GM12878 (cell line): ENCODE measurements at regions not wholly inside any gene's neighbourhood (a gene's known extent, or its start where the extent isn't known, plus 50 kb on each side); places are given as distances from the start of the nearest gene placed in this dataset.
A peak's percentile ranks its signal among the peaks of the same experiment; 100 is the strongest.

Experiments used
- ATAC-seq: fragments of 200-7000 bp; cut with Tn5 transposase; 3 replicates; pipeline ENCODE4 v1.9.1; 2020; ENCODE audit warnings: mild to moderate bottlenecking, moderate library complexity
- BruUV-seq: library from RNA; stranded (reverse); fragments of 400-500 nt; replicated peaks from 2 replicates; lab custom pipeline; 2021; lab: Mats Ljungman, UMichigan
- CTCF ChIA-PET: fragments of 300-600 bp; sonication (Branson Sonifier 250); formaldehyde crosslinking; extraction: SDS; loops from one replicate; lab custom pipeline; 2021; ENCODE audit warnings: inconsistent platforms; lab: Yijun Ruan, JAX
- POLR2A ChIA-PET: fragments of 350-600 bp; formaldehyde crosslinking; extraction: SDS; loops from one replicate; lab custom pipeline; 2021; ENCODE audit warnings: inconsistent platforms; lab: Charles Lee
- RAD21 ChIA-PET: fragments of 300-600 bp; sonication (Branson Sonifier 250); formaldehyde crosslinking; loops from one replicate; lab custom pipeline; 2023; ENCODE audit warnings: antibody characterized with exemption; ENCODE audit not compliant: unreplicated experiment; lab: Charles Lee
- SMC1A ChIA-PET: fragments of 300-600 bp; sonication (Branson Sonifier 250); formaldehyde crosslinking; loops from one replicate; lab custom pipeline; 2023; ENCODE audit not compliant: unreplicated experiment, uncharacterized antibody; lab: Charles Lee
- DNase-seq: peaks from one replicate; pipeline ENCODE4 v3.0.0-alpha.2; 2011; ENCODE audit warnings: low read depth, low spot score
- FAIRE-seq: peaks from 3 replicates; lab custom pipeline; 2011; peaks lifted over from hg19 to GRCh38; lab: Jason Lieb, UNC
- H2AFZ ChIP-seq: 2 replicates; pipeline ENCODE4 v1.6.0; 2011; ENCODE audit warnings: low read depth, low read length, control low read depth; ENCODE audit not compliant: control insufficient read depth
- H3K27ac ChIP-seq: 2 replicates; pipeline ENCODE4 v1.5.1; 2011; ENCODE audit warnings: control low read depth; ENCODE audit not compliant: control insufficient read depth, insufficient read depth
- H3K27me3 ChIP-seq, 2 experiments: replicated peaks in 1 of 2; 2 replicates each; pipeline versions ENCODE4 v1.6.0 to v1.6.1; 2011; ENCODE audit warnings: low read length in 1 of 2; ENCODE audit not compliant: control insufficient read depth in 2 of 2, insufficient read depth in 2 of 2
- H3K36me3 ChIP-seq, 2 experiments: 2 replicates each; pipeline ENCODE4 v1.5.1; 2011; ENCODE audit warnings: low read length in 1 of 2; ENCODE audit not compliant: control insufficient read depth in 2 of 2, insufficient read depth in 2 of 2
- H3K4me1 ChIP-seq: 2 replicates; pipeline ENCODE4 v1.6.1; 2011; ENCODE audit warnings: mild to moderate bottlenecking, low read length, moderate library complexity, mixed read lengths; ENCODE audit not compliant: control insufficient read depth, insufficient read depth
- H3K4me2 ChIP-seq: 2 replicates; pipeline ENCODE4 v1.6.0; 2011; ENCODE audit warnings: control low read depth; ENCODE audit not compliant: control insufficient read depth, insufficient read depth
- H3K4me3 ChIP-seq: fragments of 200-600 bp; sonication (generic); 2 replicates; pipeline ENCODE4 v1.5.1; 2016
- H3K79me2 ChIP-seq: 2 replicates; pipeline ENCODE4 v1.6.0; 2011; ENCODE audit warnings: low read length; ENCODE audit not compliant: control insufficient read depth, insufficient read depth
- H3K9ac ChIP-seq: 2 replicates; pipeline ENCODE4 v1.8.0; 2011; ENCODE audit warnings: low read length, control low read depth, mixed read lengths; ENCODE audit not compliant: control insufficient read depth, insufficient read depth
- H3K9me3 ChIP-seq: replicated peaks from 3 replicates; pipeline ENCODE4 v1.5.1; 2011; ENCODE audit warnings: mild to moderate bottlenecking, low read length; ENCODE audit not compliant: control insufficient read depth, insufficient read depth
- H4K20me1 ChIP-seq: 2 replicates; pipeline ENCODE4 v1.6.0; 2011; ENCODE audit not compliant: control insufficient read depth, insufficient read depth
- CBX3 ChIP-seq: fragments of 200-600 bp; sonication (generic); IDR thresholded peaks from 2 replicates; pipeline ENCODE4 v1.6.1; 2016; ENCODE audit warnings: low read depth, borderline replicate concordance
- JUNB ChIP-seq: IDR thresholded peaks from 2 replicates; pipeline ENCODE4 v1.6.1; 2016; ENCODE audit warnings: antibody characterized with exemption, mild to moderate bottlenecking
- MEF2A ChIP-seq: IDR thresholded peaks from 2 replicates; pipeline ENCODE4 v1.6.1; 2011; ENCODE audit warnings: low read depth, mild to moderate bottlenecking, low read length, moderate library complexity; ENCODE audit not compliant: insufficient read depth
- PAX8 ChIP-seq: fragments of 450-650 bp; IDR thresholded peaks from 2 replicates; pipeline ENCODE4 v1.6.1; 2017; ENCODE audit warnings: mild to moderate bottlenecking, moderate library complexity
- PML ChIP-seq: IDR thresholded peaks from 2 replicates; pipeline ENCODE4 v1.6.1; 2012; ENCODE audit warnings: low read length, inconsistent platforms
- RUNX3 ChIP-seq: IDR thresholded peaks from 2 replicates; pipeline ENCODE4 v1.6.1; 2012; ENCODE audit warnings: low read length, inconsistent platforms
- SIN3A ChIP-seq: IDR thresholded peaks from 2 replicates; pipeline ENCODE4 v1.6.1; 2012; ENCODE audit warnings: low read depth, low read length, improper control_type of control experiment
- SREBF1 ChIP-seq: IDR thresholded peaks from 2 replicates; pipeline ENCODE4 v1.6.1; 2012; ENCODE audit warnings: mild to moderate bottlenecking, low read length
- STAT3 ChIP-seq: IDR thresholded peaks from 2 replicates; pipeline ENCODE4 v1.6.1; 2011; ENCODE audit warnings: low read depth, low read length, improper control_type of control experiment
- USF1 ChIP-seq: IDR thresholded peaks from 2 replicates; pipeline ENCODE4 v1.6.1; 2011; ENCODE audit warnings: borderline replicate concordance, low read depth, mild to moderate bottlenecking, moderate library complexity, mixed read lengths, low read length; ENCODE audit not compliant: insufficient read depth; ENCODE audit errors: extremely low read length
- WGBS: methylation state at CpG from one replicate; pipeline ENCODE4 v1.1.6; 2016; ENCODE audit warnings: low lambda C conversion rate; ENCODE audit not compliant: insufficient replicate concordance, insufficient coverage; ENCODE audit errors: missing lambda C conversion rate; 5-methylcytosine and 5-hydroxymethylcytosine counted together
- in situ Hi-C: fragments of 300-500 bp; cut with MboI; formaldehyde crosslinking; loops from 9 replicates; pipeline ENCODE4 v1.14.3; 2018; ENCODE audit warnings: mixed read lengths
- intact Hi-C: fragments of 100-400 bp; cut with micrococcal nuclease; formaldehyde crosslinking; loops from one replicate; pipeline ENCODE4 v1.14.2; 2022; ENCODE audit not compliant: unreplicated experiment
- TF ChIP-seq, protein P1 (sequence below): IDR thresholded peaks from 2 replicates; pipeline ENCODE4 v1.6.1; 2012; ENCODE audit warnings: low read length, inconsistent platforms
- TF ChIP-seq, protein P2 (sequence below): IDR thresholded peaks from 2 replicates; pipeline ENCODE4 v1.6.1; 2012; ENCODE audit warnings: low read depth, low read length, improper control_type of control experiment
- TF ChIP-seq, protein P3 (sequence below): IDR thresholded peaks from 2 replicates; pipeline ENCODE4 v1.6.1; 2011; ENCODE audit warnings: low read depth, low read length, improper control_type of control experiment, borderline replicate concordance

GRCh38 chr4:115229873-115230272, 116.5 kb upstream of the NDST4 start:
- SMC1A ChIA-PET, result interaction anchor here (1.0 to 1.9 kb wide), 6 partner anchors 9 to 309 kb away, joined by 3 to 9 read pairs (median 4); no protein-coding TSS in a partner anchor
- peak; percentile 9 for DNase-seq
- no TSS peak for BruUV-seq
- in situ Hi-C loops, result no loop called here
- Histone ChIP-seq H3K9ac (no peak overlapping the region), H3K36me3 (no peaks in the 10 kb centered on the region), H3K4me3 (no peak overlapping the region), H3K4me2 (no peak overlapping the region), H3K27ac (no peak overlapping the region), H4K20me1 (no peaks in the 10 kb centered on the region), H3K79me2 (no peaks in the 10 kb centered on the region), H3K27me3 (no peaks in the 10 kb centered on the region), H3K4me1 (no peaks in the 10 kb centered on the region), H3K9me3 (no peaks in the 10 kb centered on the region), H2AFZ (no peak overlapping the region)
- intact Hi-C loops, result loop anchor here (5.0 to 10.0 kb wide), 2 partner anchors 205 to 552 kb away; no protein-coding TSS in a partner anchor
- TF ChIP-seq SIN3A (no peak), RUNX3 (peak; percentile 67)
- CTCF ChIA-PET, result interaction anchor here (0.7 to 2.0 kb wide), 5 partner anchors 107 to 622 kb away, joined by 3 to 8 read pairs (median 3); partner anchors contain the start of gene NDST4
- POLR2A ChIA-PET, result no interaction called here
- FAIRE-seq, result no peak
- ATAC-seq, result peak; percentile 18; the same call in 2 of the 3 replicates
- RAD21 ChIA-PET, result interaction anchor here (1.3 kb wide), 1 partner anchor 307 kb away, joined by 6 read pairs; no protein-coding TSS in a partner anchor

DNA sequence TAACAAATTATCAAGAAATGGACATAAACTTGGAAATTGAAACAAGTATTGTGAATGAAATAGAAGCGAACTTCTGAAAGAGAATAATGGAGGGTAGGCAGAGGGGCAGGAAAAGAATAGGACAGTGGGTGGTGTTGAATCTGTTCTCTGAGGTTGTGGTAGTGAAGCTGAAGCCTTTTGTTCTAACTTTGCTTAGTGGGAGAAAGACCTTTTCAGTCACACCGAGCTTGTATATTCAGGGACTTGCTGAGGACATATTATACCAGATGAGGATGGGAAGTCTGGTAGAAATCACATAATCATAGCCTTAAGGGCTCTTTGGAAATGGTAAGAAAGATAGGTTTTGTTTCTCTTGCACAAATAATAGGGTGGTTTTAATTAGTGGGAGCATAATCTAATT, 115.4 kb upstream of the NDST4 start:
- ChIA-PET CTCF (interaction anchor here (1.9 kb wide), 1 partner anchor 309 kb away, joined by 5 read pairs; no protein-coding TSS in a partner anchor), SMC1A (interaction anchor here (1.0 to 1.9 kb wide), 2 partner anchors 9 to 310 kb away, joined by 3 to 4 read pairs; no protein-coding TSS in a partner anchor), POLR2A (no interaction called here), RAD21 (no interaction called here)
- no peak overlapping the region for H3K4me3 ChIP-seq
- H3K27ac ChIP-seq, result no peak overlapping the region
- H3K36me3 ChIP-seq, result no peaks in the 10 kb centered on the region
- in situ Hi-C loops (no loop called here), intact Hi-C loops (no loop called here)
- no TSS peak for BruUV-seq
- H3K9ac ChIP-seq, result no peak overlapping the region
- no peak for ATAC-seq
- H4K20me1 ChIP-seq, result no peaks in the 10 kb centered on the region
- no peak overlapping the region for H3K4me2 ChIP-seq
- no peak for DNase-seq
- H3K79me2 ChIP-seq, result no peaks in the 10 kb centered on the region
- no peak for FAIRE-seq
- no peaks in the 10 kb centered on the region for H3K9me3 ChIP-seq
- H2AFZ ChIP-seq, result no peak overlapping the region
- 26% methylated on average over 2 of the region's 2 CpGs for WGBS
- no peaks in the 10 kb centered on the region for H3K27me3 ChIP-seq
- H3K4me1 ChIP-seq, result no peaks in the 10 kb centered on the region
- TF ChIP-seq MEF2A (no peak), PAX8 (no peak), CBX3 (no peak), SREBF1 (no peak), USF1 (no peak), JUNB (no peak), PML (no peak), STAT3 (no peak)
- TF ChIP-seq, protein P1, sequence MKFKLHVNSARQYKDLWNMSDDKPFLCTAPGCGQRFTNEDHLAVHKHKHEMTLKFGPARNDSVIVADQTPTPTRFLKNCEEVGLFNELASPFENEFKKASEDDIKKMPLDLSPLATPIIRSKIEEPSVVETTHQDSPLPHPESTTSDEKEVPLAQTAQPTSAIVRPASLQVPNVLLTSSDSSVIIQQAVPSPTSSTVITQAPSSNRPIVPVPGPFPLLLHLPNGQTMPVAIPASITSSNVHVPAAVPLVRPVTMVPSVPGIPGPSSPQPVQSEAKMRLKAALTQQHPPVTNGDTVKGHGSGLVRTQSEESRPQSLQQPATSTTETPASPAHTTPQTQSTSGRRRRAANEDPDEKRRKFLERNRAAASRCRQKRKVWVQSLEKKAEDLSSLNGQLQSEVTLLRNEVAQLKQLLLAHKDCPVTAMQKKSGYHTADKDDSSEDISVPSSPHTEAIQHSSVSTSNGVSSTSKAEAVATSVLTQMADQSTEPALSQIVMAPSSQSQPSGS, result no peak
- TF ChIP-seq, protein P2, sequence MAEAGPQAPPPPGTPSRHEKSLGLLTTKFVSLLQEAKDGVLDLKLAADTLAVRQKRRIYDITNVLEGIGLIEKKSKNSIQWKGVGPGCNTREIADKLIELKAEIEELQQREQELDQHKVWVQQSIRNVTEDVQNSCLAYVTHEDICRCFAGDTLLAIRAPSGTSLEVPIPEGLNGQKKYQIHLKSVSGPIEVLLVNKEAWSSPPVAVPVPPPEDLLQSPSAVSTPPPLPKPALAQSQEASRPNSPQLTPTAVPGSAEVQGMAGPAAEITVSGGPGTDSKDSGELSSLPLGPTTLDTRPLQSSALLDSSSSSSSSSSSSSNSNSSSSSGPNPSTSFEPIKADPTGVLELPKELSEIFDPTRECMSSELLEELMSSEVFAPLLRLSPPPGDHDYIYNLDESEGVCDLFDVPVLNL, result no peak
- TF ChIP-seq, protein P3, sequence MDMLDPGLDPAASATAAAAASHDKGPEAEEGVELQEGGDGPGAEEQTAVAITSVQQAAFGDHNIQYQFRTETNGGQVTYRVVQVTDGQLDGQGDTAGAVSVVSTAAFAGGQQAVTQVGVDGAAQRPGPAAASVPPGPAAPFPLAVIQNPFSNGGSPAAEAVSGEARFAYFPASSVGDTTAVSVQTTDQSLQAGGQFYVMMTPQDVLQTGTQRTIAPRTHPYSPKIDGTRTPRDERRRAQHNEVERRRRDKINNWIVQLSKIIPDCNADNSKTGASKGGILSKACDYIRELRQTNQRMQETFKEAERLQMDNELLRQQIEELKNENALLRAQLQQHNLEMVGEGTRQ, result no peak
